ENCODE measurements at regions not wholly inside any gene's neighbourhood (a gene's known extent, or its start where the extent isn't known, plus 50 kb on each side); places are given as distances from the start of the nearest gene placed in this dataset.

- TF ChIP-seq POLR2A (IDR thresholded peaks at IDR 0.05) (no peak), POLR2AphosphoS5 (IDR thresholded peaks at IDR 0.05) (no peak)
- TF ChIP-seq, protein P1, sequence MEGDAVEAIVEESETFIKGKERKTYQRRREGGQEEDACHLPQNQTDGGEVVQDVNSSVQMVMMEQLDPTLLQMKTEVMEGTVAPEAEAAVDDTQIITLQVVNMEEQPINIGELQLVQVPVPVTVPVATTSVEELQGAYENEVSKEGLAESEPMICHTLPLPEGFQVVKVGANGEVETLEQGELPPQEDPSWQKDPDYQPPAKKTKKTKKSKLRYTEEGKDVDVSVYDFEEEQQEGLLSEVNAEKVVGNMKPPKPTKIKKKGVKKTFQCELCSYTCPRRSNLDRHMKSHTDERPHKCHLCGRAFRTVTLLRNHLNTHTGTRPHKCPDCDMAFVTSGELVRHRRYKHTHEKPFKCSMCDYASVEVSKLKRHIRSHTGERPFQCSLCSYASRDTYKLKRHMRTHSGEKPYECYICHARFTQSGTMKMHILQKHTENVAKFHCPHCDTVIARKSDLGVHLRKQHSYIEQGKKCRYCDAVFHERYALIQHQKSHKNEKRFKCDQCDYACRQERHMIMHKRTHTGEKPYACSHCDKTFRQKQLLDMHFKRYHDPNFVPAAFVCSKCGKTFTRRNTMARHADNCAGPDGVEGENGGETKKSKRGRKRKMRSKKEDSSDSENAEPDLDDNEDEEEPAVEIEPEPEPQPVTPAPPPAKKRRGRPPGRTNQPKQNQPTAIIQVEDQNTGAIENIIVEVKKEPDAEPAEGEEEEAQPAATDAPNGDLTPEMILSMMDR (IDR thresholded peaks at IDR 0.05) = no peak
Observed at GRCh38 chrY:12553909-12554308, 147.1 kb upstream of the USP9Y start.
